ENCODE measurements at regions not wholly inside any gene's neighbourhood (a gene's known extent, or its start where the extent isn't known, plus 50 kb on each side); places are given as distances from the start of the nearest gene placed in this dataset.

GRCh38 chr18:2466978-2467377 is 104.3 kb downstream of the METTL4 start:
- TF ChIP-seq CTCF (IDR thresholded peaks at IDR 0.05; ENCODE audit: low read depth, low read length), result 0 out of 2 replicates have a peak, but pooled peaks have one; percentile 6
- no peak for TF ChIP-seq EZH2phosphoT487 (IDR thresholded peaks at IDR 0.05; ENCODE audit: low read depth)
- no peak overlapping the region for H3K27ac ChIP-seq (ENCODE audit: low read length)
- no peaks in the 10 kb centered on the region for H3K9me3 ChIP-seq (ENCODE audit: insufficient read depth, low read length)
- no peak overlapping the region for H3K9ac ChIP-seq (ENCODE audit: low read length)
- no peak overlapping the region for H3K4me3 ChIP-seq (ENCODE audit: low read length)
- H2AFZ ChIP-seq (ENCODE audit: low read depth, low read length), result no peak overlapping the region
- peaks cover 10% of the 10 kb centered on the region; the same call in 1 of the 2 replicates for H3K27me3 ChIP-seq (ENCODE audit: low read depth, low read length)
- H4K20me1 ChIP-seq (ENCODE audit: insufficient read depth, low read length), result no peaks in the 10 kb centered on the region
- H3K79me2 ChIP-seq (ENCODE audit: low read length), result no peaks in the 10 kb centered on the region
- H3K4me1 ChIP-seq (ENCODE audit: low read length), result no peaks in the 10 kb centered on the region
- H3K4me2 ChIP-seq (ENCODE audit: low read length), result no peak overlapping the region
- H3K36me3 ChIP-seq (replicated peaks; ENCODE audit: low read depth, low read length), result no peaks in the 10 kb centered on the region

GRCh38 chr18:2468051-2468450 is 103.3 kb downstream of the METTL4 start:
- Histone ChIP-seq H3K36me3 (replicated peaks; ENCODE audit: low read depth, low read length) (no peaks in the 10 kb centered on the region), H3K79me2 (ENCODE audit: low read length) (no peaks in the 10 kb centered on the region), H3K9me3 (ENCODE audit: insufficient read depth, low read length) (no peaks in the 10 kb centered on the region), H3K9ac (ENCODE audit: low read length) (no peak overlapping the region), H4K20me1 (ENCODE audit: insufficient read depth, low read length) (no peaks in the 10 kb centered on the region), H3K4me3 (ENCODE audit: low read length) (no peak overlapping the region), H3K27ac (ENCODE audit: low read length) (no peak overlapping the region), H3K4me2 (ENCODE audit: low read length) (no peak overlapping the region), H2AFZ (ENCODE audit: low read depth, low read length) (no peak overlapping the region), H3K4me1 (ENCODE audit: low read length) (no peaks in the 10 kb centered on the region), H3K27me3 (ENCODE audit: low read depth, low read length) (peaks cover 3% of the 10 kb centered on the region; the same call in 1 of the 2 replicates)
- TF ChIP-seq CTCF (IDR thresholded peaks at IDR 0.05; ENCODE audit: low read depth, low read length) (no peak), EZH2phosphoT487 (IDR thresholded peaks at IDR 0.05; ENCODE audit: low read depth) (no peak)

- TF ChIP-seq CTCF (IDR thresholded peaks at IDR 0.05; ENCODE audit: low read depth, low read length) (peak; percentile 33), EZH2phosphoT487 (IDR thresholded peaks at IDR 0.05; ENCODE audit: low read depth) (no peak)
- no peak overlapping the region for H3K4me3 ChIP-seq (ENCODE audit: low read length)
- no peaks in the 10 kb centered on the region for H3K4me1 ChIP-seq (ENCODE audit: low read length)
- H3K36me3 ChIP-seq (replicated peaks; ENCODE audit: low read depth, low read length), result no peaks in the 10 kb centered on the region
- peaks cover 7% of the 10 kb centered on the region; the same call in 1 of the 2 replicates for H3K27me3 ChIP-seq (ENCODE audit: low read depth, low read length)
- no peaks in the 10 kb centered on the region for H3K79me2 ChIP-seq (ENCODE audit: low read length)
- no peaks in the 10 kb centered on the region for H4K20me1 ChIP-seq (ENCODE audit: insufficient read depth, low read length)
- H3K27ac ChIP-seq (ENCODE audit: low read length), result no peak overlapping the region
- no peak overlapping the region for H3K9ac ChIP-seq (ENCODE audit: low read length)
- H3K9me3 ChIP-seq (ENCODE audit: insufficient read depth, low read length), result no peaks in the 10 kb centered on the region
- no peak overlapping the region for H3K4me2 ChIP-seq (ENCODE audit: low read length)
- no peak overlapping the region for H2AFZ ChIP-seq (ENCODE audit: low read depth, low read length)
Measured at GRCh38 chr18:2471523-2471922, 99.8 kb downstream of the METTL4 start.

- H3K36me3 ChIP-seq (replicated peaks; ENCODE audit: low read depth, low read length), result no peaks in the 10 kb centered on the region
- TF ChIP-seq CTCF (IDR thresholded peaks at IDR 0.05; ENCODE audit: low read depth, low read length), result no peak
- no peak for TF ChIP-seq EZH2phosphoT487 (IDR thresholded peaks at IDR 0.05; ENCODE audit: low read depth)
- H3K4me3 ChIP-seq (ENCODE audit: low read length), result no peak overlapping the region
- H3K4me1 ChIP-seq (ENCODE audit: low read length), result no peaks in the 10 kb centered on the region
- H2AFZ ChIP-seq (ENCODE audit: low read depth, low read length), result no peak overlapping the region
- H3K27ac ChIP-seq (ENCODE audit: low read length), result no peak overlapping the region
- no peaks in the 10 kb centered on the region for H3K9me3 ChIP-seq (ENCODE audit: insufficient read depth, low read length)
- no peak overlapping the region for H3K9ac ChIP-seq (ENCODE audit: low read length)
- no peak overlapping the region for H3K4me2 ChIP-seq (ENCODE audit: low read length)
- no peaks in the 10 kb centered on the region for H4K20me1 ChIP-seq (ENCODE audit: insufficient read depth, low read length)
- H3K27me3 ChIP-seq (ENCODE audit: low read depth, low read length), result peaks cover 8% of the 10 kb centered on the region
- H3K79me2 ChIP-seq (ENCODE audit: low read length), result no peaks in the 10 kb centered on the region
Measured at GRCh38 chr18:2478662-2479061, 92.6 kb downstream of the METTL4 start.

Data from OCI-LY3 (cell line).